H9 (cell line): ENCODE measurements at regions not wholly inside any gene's neighbourhood (a gene's known extent, or its start where the extent isn't known, plus 50 kb on each side); places are given as distances from the start of the nearest gene placed in this dataset.

Source experiments
- DNase-seq: peaks from one replicate; pipeline ENCODE4 v3.0.0-alpha.2; 2017
- H2AFZ ChIP-seq: one replicate; pipeline ENCODE4 v1.6.1; 2013; ENCODE audit warnings: mild to moderate bottlenecking, low read length, control low read depth, moderate library complexity
- H2AK5ac ChIP-seq: 2 replicates; pipeline ENCODE4 v1.6.1; 2013; ENCODE audit warnings: low read length, control low read depth, mixed read lengths; ENCODE audit not compliant: insufficient read length
- H2BK120ac ChIP-seq: one replicate; pipeline ENCODE4 v1.6.1; 2013; ENCODE audit warnings: low read depth, mild to moderate bottlenecking, low read length, control low read depth, inconsistent platforms; ENCODE audit not compliant: poor library complexity, severe bottlenecking
- H2BK12ac ChIP-seq: 2 replicates; pipeline ENCODE4 v1.6.1; 2013; ENCODE audit warnings: low read length, control low read depth, mixed read lengths, low read depth; ENCODE audit not compliant: insufficient read length
- H2BK15ac ChIP-seq: 2 replicates; pipeline ENCODE4 v1.6.1; 2013; ENCODE audit warnings: low read depth, low read length, control low read depth
- H2BK20ac ChIP-seq: one replicate; pipeline ENCODE4 v1.6.1; 2013; ENCODE audit warnings: low read depth, mild to moderate bottlenecking, low read length, control low read depth, inconsistent platforms; ENCODE audit not compliant: poor library complexity, severe bottlenecking
- H2BK5ac ChIP-seq: 2 replicates; pipeline ENCODE4 v1.6.1; 2013; ENCODE audit warnings: low read length, control low read depth, mixed read lengths; ENCODE audit not compliant: insufficient read length
- H3K14ac ChIP-seq: 2 replicates; pipeline ENCODE4 v1.6.1; 2013; ENCODE audit warnings: low read length, control low read depth; ENCODE audit not compliant: insufficient read depth
- H3K18ac ChIP-seq: 2 replicates; pipeline ENCODE4 v1.6.1; 2013; ENCODE audit warnings: low read depth, mild to moderate bottlenecking, mixed read lengths, low read length, control low read depth; ENCODE audit not compliant: insufficient read length
- H3K23ac ChIP-seq: 2 replicates; pipeline ENCODE4 v1.6.1; 2013; ENCODE audit warnings: low read length, control low read depth, mixed read lengths, low read depth; ENCODE audit not compliant: insufficient read length
- H3K23me2 ChIP-seq: 2 replicates; pipeline ENCODE4 v1.6.1; 2013; ENCODE audit warnings: low read depth, mild to moderate bottlenecking, mixed read lengths, low read length, control low read depth; ENCODE audit not compliant: insufficient read length, poor library complexity, severe bottlenecking
- H3K27ac ChIP-seq: 2 replicates; pipeline ENCODE4 v1.5.1; 2013; ENCODE audit warnings: low read length, control low read depth, mixed read lengths, low read depth; ENCODE audit not compliant: insufficient read length
- H3K27me3 ChIP-seq: 2 replicates; pipeline ENCODE4 v1.6.1; 2013; ENCODE audit warnings: low read length, control low read depth, inconsistent platforms; ENCODE audit not compliant: insufficient read depth
- H3K4ac ChIP-seq: 2 replicates; pipeline ENCODE4 v1.6.1; 2013; ENCODE audit warnings: low read depth, mild to moderate bottlenecking, control low read depth, inconsistent platforms, low read length, moderate library complexity
- H3K4me1 ChIP-seq: 2 replicates; pipeline ENCODE4 v1.6.1; 2013; ENCODE audit warnings: low read length, control low read depth, inconsistent platforms; ENCODE audit not compliant: insufficient read depth
- H3K4me2 ChIP-seq: 2 replicates; pipeline ENCODE4 v1.6.1; 2013; ENCODE audit warnings: low read length, control low read depth, mixed read lengths; ENCODE audit not compliant: insufficient read length, insufficient read depth
- H3K56ac ChIP-seq: 2 replicates; pipeline ENCODE4 v1.6.1; 2013; ENCODE audit warnings: low read depth, mild to moderate bottlenecking, mixed read lengths, low read length, control low read depth; ENCODE audit not compliant: insufficient read length
- H3K79me1 ChIP-seq: 2 replicates; pipeline ENCODE4 v1.6.1; 2013; ENCODE audit warnings: low read depth, mild to moderate bottlenecking, moderate library complexity, low read length, control low read depth, inconsistent platforms; ENCODE audit not compliant: insufficient read depth, poor library complexity, severe bottlenecking
- H3K79me2 ChIP-seq: 2 replicates; pipeline ENCODE4 v1.6.1; 2013; ENCODE audit warnings: low read length, control low read depth, inconsistent platforms; ENCODE audit not compliant: insufficient read depth
- H3K9ac ChIP-seq: 2 replicates; pipeline ENCODE4 v1.6.1; 2013; ENCODE audit warnings: low read length, control low read depth, mixed read lengths; ENCODE audit not compliant: insufficient read length; ENCODE audit errors: extremely low read depth
- H3K9me3 ChIP-seq: one replicate; pipeline ENCODE4 v1.6.1; 2013; ENCODE audit warnings: low read depth, low read length, inconsistent platforms; ENCODE audit not compliant: control insufficient read depth
- H3T11ph ChIP-seq: one replicate; pipeline ENCODE4 v1.6.1; 2013; ENCODE audit warnings: mild to moderate bottlenecking, low read length, control low read depth, inconsistent platforms
- H4K20me1 ChIP-seq: one replicate; pipeline ENCODE4 v1.6.1; 2013; ENCODE audit not compliant: control insufficient read depth, insufficient read length, insufficient read depth
- H4K5ac ChIP-seq: 2 replicates; pipeline ENCODE4 v1.6.1; 2013; ENCODE audit warnings: low read depth, mild to moderate bottlenecking, mixed read lengths, low read length, control low read depth; ENCODE audit not compliant: insufficient read length
- H4K8ac ChIP-seq: replicated peaks from 2 replicates; pipeline ENCODE4 v1.6.1; 2013; ENCODE audit warnings: low read length, control low read depth, mixed read lengths, low read depth; ENCODE audit not compliant: insufficient read length
- H4K91ac ChIP-seq: 2 replicates; pipeline ENCODE4 v1.6.1; 2013; ENCODE audit warnings: low read depth, mild to moderate bottlenecking, moderate library complexity, mixed read lengths, low read length, control low read depth; ENCODE audit not compliant: insufficient read length
- H3K27ac Mint-ChIP-seq, 3 experiments: 2 replicates in 2 of 3; 3 replicates in 1 of 3; pipeline ENCODE4 v1.8.0; 2020 to 2021; ENCODE audit warnings: mixed read lengths in 3 of 3, mild to moderate bottlenecking in 1 of 3, moderate library complexity in 1 of 3
- H3K27me3 Mint-ChIP-seq: 2 replicates; pipeline ENCODE4 v1.8.0; 2021; ENCODE audit warnings: low read depth, mild to moderate bottlenecking, moderate library complexity, mixed read lengths
- H3K36me3 Mint-ChIP-seq, 3 experiments: 2 replicates in 2 of 3; 3 replicates in 1 of 3; pipeline ENCODE4 v1.8.0; 2020 to 2021; ENCODE audit warnings: low read depth in 3 of 3, mixed read lengths in 3 of 3; ENCODE audit not compliant: insufficient read depth in 1 of 3
- H3K4me1 Mint-ChIP-seq, 2 experiments: 2 replicates each; pipeline ENCODE4 v1.8.0; 2020; ENCODE audit warnings: mixed read lengths in 2 of 2
- H3K4me3 Mint-ChIP-seq, 2 experiments: 2 replicates in 1 of 2; 3 replicates in 1 of 2; pipeline ENCODE4 v1.8.0; 2020 to 2021; ENCODE audit warnings: mild to moderate bottlenecking in 2 of 2, mixed read lengths in 2 of 2, moderate library complexity in 1 of 2
- H3K9me3 Mint-ChIP-seq, 2 experiments: 2 replicates in 1 of 2; 3 replicates in 1 of 2; pipeline ENCODE4 v1.8.0; 2020; ENCODE audit warnings: mild to moderate bottlenecking in 2 of 2, mixed read lengths in 2 of 2, moderate library complexity in 1 of 2
- WGBS: extraction: QIAGEN DNeasy Blood & Tissue Kit; methylation state at CpG from one replicate; pipeline ENCODE4 v1.1.7; 2013; ENCODE audit warnings: missing lambda C conversion rate, low lambda C conversion rate, mixed read lengths; ENCODE audit not compliant: insufficient read length; ENCODE audit errors: extremely low coverage; 5-methylcytosine and 5-hydroxymethylcytosine counted together
- TF ChIP-seq, protein P1 (sequence below): fragments of 200-600 bp; sonication (generic); conservative IDR thresholded peaks from 3 replicates; pipeline ENCODE4 v1.8.0; 2021; ENCODE audit warnings: antibody characterized with exemption, mild to moderate bottlenecking

DNA sequence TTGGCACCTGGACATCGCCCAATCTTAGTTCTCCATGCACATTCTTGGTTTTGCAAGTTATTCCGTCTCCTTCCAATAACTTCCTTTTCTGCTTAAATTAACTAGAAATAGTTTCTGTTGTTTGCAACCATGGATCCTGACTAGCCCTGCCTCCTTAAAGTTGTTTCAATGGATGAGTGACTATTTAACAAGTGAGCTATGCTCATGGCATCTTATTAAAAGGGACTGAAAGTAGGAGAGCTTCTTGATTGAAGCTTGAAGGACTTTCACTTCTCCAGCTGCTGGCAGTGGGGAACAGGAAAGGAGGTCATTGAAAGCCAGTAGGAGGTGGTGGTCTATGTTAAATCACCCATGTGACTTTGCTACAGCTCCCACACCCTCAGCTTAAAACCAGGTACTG lies 466.8 kb downstream of the ARHGEF28 start:
- Histone ChIP-seq H3K56ac (no peak overlapping the region), H3T11ph (no peak overlapping the region), H2BK5ac (no peak overlapping the region), H3K18ac (no peak overlapping the region), H3K9ac (no peak overlapping the region), H2AFZ (no peak overlapping the region), H2AK5ac (no peak overlapping the region), H4K91ac (no peak overlapping the region), H3K4me1 (no peaks in the 10 kb centered on the region), H4K20me1 (no peaks in the 10 kb centered on the region), H3K9me3 (no peaks in the 10 kb centered on the region), H2BK120ac (no peak overlapping the region), H3K79me1 (no peaks in the 10 kb centered on the region), H4K5ac (no peak overlapping the region), H3K23me2 (no peaks in the 10 kb centered on the region), H3K27me3 (no peaks in the 10 kb centered on the region), H2BK12ac (no peak overlapping the region), H3K4ac (no peak overlapping the region), H2BK15ac (no peak overlapping the region), H3K14ac (no peak overlapping the region), H3K4me2 (no peak overlapping the region), H3K23ac (no peak overlapping the region), H3K79me2 (no peaks in the 10 kb centered on the region), H4K8ac (no peak overlapping the region), H2BK20ac (no peak overlapping the region), H3K27ac (no peak overlapping the region)
- no peaks in the 10 kb centered on the region for H3K36me3 Mint-ChIP-seq
- TF ChIP-seq, protein P1, sequence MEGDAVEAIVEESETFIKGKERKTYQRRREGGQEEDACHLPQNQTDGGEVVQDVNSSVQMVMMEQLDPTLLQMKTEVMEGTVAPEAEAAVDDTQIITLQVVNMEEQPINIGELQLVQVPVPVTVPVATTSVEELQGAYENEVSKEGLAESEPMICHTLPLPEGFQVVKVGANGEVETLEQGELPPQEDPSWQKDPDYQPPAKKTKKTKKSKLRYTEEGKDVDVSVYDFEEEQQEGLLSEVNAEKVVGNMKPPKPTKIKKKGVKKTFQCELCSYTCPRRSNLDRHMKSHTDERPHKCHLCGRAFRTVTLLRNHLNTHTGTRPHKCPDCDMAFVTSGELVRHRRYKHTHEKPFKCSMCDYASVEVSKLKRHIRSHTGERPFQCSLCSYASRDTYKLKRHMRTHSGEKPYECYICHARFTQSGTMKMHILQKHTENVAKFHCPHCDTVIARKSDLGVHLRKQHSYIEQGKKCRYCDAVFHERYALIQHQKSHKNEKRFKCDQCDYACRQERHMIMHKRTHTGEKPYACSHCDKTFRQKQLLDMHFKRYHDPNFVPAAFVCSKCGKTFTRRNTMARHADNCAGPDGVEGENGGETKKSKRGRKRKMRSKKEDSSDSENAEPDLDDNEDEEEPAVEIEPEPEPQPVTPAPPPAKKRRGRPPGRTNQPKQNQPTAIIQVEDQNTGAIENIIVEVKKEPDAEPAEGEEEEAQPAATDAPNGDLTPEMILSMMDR: no peak
- no peak for DNase-seq
- H3K4me3 Mint-ChIP-seq: no peak overlapping the region
- no peak overlapping the region for H3K27ac Mint-ChIP-seq
- WGBS: no CpG with 5 or more reads among the region's 2 CpGs
- no peaks in the 10 kb centered on the region for H3K4me1 Mint-ChIP-seq
- H3K27me3 Mint-ChIP-seq: no peaks in the 10 kb centered on the region
- H3K9me3 Mint-ChIP-seq: no peaks in the 10 kb centered on the region
